HG03469 (cell line): ENCODE measurements at regions not wholly inside any gene's neighbourhood (a gene's known extent, or its start where the extent isn't known, plus 50 kb on each side); places are given as distances from the start of the nearest gene placed in this dataset.
A peak's percentile ranks its signal among the peaks of the same experiment; 100 is the strongest.

Experiments used
- ATAC-seq: cut with Tn5 transposase; IDR thresholded peaks from one replicate; pipeline ENCODE4 v1.9.1; 2021; ENCODE audit warnings: mild to moderate bottlenecking, moderate library complexity, moderate number of reproducible peaks; ENCODE audit not compliant: unreplicated experiment

DNA sequence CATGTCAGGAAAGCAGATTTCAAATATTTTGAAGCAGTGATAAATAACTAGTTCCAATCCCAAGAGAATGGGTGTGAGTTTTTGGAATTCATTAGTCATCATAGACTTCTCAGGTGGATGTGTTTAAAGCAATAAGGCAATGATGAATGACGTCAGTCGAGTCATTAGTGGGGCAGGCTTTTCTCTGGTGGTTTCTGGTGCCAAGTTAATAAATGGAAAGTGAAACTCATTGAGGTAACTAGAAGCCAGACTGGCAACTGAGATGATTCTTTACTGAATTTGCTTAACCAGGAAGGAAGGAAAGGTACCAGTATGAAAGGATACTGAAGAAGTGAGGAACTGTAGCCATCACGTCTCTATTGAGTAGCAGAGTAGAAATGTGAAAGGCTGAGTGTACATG is 311.0 kb downstream of the GPAM start:
- peak; percentile 58 for ATAC-seq

DNA sequence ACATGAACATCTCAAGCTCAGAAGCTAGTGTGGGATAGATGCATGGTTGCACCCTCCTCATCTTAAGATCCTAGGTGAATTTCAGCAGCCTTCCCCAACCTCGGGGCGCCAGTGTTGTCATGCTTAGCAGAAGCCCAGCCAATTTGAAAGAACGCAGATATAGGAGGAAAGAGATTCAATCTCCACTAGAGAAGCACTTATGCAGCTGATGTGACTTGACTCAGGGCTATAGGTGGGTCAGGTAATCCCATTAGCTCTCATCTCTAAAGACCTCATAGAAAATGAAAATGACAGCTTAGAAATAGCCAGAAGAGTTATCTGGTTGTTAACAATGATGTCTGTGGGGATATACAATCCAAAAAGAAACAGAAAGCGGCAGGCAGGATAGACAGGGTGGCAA is 310.5 kb downstream of the GPAM start:
- no peak for ATAC-seq

DNA sequence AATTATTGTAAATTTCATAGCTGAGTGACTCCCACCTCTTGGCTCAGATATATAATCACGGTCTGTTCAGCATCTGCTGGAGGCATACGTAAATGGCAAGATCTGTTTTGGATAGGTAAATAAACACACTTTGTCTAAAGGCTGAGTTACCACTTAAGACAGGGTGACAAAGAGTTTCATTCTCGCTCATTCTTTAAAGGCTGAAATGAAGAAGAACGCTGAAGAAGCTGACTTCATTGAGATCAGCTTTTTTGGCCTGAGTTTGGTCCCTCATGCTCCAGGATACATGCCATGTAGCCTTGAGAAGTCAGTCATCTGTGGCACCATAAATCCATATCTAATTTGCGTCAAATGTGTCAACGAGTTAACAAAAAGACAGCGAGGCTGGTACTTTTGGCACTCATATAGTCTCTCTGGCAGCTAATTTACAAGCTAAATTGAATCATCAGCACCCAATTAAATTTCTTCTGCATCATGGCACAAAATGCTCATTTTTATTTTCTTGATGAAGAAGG is 309.9 kb downstream of the GPAM start:
- ATAC-seq = no peak

DNA sequence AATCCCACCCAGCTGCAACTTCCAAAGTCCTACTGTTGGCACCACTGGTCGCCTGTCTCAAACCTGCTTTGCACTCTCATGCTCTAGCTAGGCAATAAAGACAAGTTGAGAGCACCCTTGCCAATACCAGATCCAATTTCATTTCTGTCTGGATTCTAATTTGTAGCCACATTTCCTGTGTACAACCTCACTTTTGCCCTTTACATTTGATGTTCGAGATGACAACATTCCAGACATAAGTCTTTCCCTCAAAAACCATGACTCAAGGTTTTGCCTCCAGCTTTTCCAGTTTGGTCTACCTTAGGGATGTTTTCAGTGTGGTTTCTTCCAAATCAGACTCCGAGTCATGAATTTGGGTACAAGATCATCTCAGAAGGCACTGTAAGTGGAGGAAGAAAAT is 309.0 kb downstream of the GPAM start:
- ATAC-seq = no peak

DNA sequence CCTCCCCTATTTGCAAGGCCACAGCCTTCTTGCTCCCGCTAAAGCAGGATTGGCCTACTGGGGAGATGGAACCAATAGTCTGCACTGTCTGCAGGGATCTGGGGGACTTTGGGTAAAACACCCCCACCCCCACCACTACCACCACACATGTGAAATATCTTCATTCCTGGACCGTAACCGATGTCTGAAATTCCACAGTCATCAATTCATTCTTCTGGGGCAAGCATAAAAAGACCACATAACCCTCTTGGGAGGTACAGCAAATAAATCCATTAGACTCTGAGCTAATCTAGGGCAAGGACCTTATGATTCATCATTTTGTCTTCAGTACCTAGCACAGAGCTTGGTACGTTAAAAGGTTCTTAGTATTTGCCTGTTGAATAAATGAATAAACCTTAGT is 307.8 kb downstream of the GPAM start:
- no peak for ATAC-seq

DNA sequence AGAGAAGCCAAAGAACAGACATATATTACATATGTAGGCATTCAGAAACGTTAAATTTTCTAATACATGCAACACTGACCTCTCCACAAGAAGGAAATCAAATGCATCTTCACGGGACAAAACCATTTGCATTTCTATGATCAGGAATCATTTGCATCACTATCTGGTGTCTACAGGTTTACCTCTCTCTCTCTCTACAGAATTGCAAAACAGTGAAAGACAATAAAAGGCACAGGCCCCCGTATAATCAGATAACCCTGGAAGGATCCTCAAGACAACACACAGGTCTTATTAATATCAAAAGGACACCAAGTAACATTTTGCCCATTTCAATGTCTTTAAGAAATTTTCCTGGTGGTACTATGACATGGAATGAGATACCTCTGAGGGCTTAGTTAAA is 306.3 kb downstream of the GPAM start:
- ATAC-seq = no peak

DNA sequence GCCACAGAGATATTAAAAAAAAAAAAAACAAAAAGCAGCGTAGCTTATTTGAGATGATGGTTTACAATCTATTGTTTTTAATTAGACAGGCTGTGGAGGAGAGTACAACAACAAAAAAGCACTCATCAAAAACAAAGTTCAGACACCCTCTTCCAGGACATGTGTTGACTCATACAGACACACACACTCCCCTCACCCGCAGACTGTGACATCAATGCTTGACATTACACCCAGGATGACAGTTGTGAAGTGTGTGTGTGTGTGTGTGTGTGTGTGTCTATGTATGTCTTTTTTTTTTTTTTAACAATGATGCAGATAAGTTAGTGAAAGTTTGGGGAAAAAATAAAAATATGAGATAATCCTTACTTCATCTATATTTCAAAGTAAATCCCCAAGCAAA is 303.6 kb downstream of the GPAM start:
- no peak for ATAC-seq

DNA sequence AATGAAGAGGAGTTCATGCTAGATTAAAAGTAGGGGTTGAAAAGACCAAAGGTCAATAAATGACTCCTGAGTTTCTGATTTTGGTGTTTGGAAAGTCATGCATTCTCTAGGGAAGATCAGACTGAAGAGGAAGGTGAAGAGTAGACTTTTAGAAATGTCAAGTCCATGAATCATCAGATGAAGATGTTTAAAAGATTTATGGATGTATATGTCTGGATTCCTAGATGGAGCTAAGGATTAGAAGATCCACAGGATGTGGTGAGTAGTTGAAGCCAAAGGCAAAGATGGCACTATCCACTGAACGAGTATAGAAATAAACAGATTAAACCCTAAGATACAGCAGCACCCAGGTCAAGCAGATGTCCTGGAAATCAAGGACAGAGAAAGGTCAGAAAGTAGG is 298.5 kb downstream of the GPAM start:
- no peak for ATAC-seq

DNA sequence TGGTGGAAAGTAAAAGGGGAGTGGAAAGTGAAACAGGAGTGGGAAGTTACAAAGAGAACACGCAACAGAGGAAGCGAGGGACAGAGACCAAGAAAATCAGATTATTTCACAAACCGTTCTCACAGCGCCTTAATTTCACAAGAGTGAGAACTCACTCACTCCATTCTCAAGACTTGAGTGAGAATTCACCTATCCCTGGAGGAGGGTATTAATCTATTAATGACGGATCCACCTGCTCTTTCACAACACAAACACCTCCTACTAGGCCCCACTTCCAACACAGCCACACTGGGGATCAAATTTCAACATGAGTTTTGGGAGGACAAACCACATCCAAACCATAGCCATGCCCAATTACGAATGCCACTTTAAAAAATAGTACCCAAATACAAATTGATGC is 297.6 kb downstream of the GPAM start:
- no peak for ATAC-seq

DNA sequence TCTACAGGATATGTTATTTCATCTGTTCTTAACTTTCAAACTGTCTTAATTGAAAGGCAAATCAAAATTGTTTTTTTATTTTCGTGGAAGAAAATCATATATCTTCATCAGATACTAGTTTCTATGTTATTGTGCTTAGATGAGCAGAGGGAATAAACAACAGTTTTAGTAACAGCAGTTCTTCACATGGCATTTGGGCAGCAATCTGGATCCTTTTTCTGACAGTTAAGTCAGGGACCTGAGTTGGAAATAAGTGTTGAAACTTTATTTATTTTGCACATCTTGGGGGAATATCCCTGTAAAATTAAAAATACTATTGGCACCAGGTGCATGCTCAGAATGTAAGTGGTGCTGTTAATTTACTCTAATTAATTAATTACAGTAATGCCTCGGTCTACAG is 296.3 kb downstream of the GPAM start:
- ATAC-seq = no peak

DNA sequence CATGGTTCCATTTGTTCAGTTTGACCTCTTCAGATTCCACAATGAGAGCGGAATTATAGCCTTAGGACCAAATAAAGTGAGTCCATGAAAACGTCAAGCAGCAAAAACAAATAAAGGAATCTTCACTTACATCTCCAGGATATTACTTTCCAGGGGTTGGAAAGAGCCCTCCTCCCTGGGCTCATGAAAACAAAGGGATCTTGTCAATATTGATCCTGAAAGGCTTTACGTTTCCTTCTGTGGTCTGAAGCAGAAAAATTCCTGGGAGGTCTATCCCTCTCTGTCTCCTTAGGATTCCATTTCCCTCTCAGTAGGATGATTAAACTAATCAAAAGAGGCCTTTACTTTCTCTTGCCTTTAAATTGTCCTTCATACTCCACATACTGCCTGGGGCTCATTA is 293.5 kb downstream of the GPAM start:
- ATAC-seq = no peak

DNA sequence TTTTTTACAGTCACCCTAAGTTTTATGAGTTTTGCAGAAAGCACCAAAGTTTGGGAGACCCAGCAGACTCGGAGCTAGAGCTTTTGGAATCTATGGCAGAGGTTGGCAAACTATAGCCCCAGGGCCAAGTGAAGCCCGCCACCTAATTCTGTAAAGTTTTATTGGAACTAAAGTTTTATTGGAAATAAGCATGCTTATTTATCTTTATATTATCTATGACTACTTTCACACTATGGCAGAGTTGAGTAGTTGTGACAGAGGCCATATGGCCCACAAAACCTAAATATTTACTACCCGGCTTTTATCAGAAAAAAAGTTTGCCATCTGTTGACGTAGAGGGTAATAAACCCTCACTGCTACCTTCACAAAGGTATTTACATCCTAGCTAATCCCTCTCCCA is 267.6 kb downstream of the GPAM start:
- ATAC-seq = no peak

DNA sequence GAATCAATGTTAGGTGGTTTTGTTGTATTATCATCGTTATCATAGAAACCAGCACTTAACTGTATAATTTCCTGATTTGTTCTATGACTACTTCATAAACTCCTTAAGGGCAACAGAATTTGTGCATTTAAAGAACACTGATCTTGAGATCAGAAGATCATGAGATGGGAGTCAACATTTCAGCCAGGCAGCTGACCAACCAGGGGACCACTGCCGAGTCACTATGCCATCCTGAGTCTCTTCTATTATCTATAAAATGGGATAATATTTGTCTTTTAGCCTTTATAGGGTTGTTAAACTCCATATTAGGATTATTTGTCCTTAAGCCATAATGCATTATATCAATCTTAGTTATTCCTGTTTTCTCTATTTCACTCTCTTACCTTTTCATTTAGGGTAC is 261.7 kb downstream of the GPAM start:
- no peak for ATAC-seq

DNA sequence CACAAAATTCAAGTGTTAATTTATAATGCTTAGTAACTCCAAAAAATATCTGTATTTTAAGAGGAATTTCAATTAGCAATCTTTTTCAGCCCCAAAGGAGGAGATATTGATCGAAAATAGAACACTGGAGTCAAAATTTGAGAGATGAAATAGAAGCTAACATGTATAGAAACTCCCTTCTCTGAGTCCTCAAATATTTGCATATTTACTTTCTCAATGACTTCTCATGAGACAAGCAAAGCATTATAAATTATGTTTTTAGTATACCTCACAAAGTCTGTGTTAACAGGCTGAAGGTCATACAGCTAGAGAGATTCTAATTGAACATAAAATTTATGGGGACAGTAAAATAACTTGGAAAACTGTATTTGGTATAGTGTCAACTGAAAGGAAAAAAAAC is 260.5 kb downstream of the GPAM start:
- ATAC-seq = no peak

DNA sequence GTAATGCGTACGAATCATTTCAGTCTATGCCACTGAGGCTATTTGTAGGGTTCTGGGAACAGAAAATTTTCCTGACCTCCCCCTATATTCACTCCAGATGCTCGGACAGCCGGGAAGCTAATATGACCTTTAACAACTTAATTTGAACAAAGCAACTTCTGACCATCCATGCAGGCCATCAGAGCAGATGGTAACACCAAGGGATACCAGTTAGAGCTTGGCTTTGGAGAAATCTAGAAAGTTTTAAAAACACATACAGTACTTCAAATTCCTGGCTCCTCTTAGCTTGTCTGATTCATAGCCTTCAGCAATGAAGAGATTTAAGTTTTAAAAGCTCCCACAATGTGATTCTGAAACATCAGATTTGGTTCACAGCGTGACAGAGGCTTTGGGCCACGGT is 257.3 kb downstream of the GPAM start:
- no peak for ATAC-seq

DNA sequence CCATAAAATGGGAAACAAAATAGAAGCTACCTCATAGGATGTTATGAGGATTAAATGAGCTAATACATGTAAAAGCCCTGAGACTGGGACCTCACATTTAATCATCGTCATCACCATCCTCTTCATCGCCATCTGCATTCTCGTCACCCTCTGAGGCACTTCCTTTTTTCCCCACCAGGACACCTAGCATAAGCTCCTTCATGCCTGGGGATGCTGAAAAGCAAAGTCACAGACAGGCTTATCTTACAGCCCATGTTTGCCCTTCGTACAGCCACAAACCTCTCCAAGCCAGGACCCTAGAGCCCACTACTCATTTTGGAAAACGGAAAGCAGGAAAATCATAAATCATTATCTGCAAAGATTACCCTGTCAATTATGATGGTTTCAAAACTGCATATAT is 249.6 kb downstream of the GPAM start:
- no peak for ATAC-seq

DNA sequence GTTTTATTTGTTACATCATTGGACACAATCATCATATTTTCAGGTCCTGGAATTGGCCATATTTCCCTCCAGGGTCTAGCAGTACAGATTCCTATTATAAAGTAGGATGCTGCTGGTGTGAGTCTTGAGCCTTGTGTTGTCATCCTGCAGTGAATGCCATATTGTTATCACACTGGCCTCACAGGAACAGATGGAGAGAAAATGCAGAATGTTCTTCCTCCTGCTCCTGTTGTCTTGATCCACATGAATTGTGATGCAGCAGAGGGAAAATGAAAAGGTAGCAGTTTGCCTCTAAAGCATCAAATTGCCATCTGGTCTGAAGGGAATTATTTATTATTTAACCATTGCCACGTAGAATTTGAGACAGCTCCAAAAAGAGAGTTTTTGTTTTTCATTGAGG is 248.6 kb downstream of the GPAM start:
- ATAC-seq = no peak

DNA sequence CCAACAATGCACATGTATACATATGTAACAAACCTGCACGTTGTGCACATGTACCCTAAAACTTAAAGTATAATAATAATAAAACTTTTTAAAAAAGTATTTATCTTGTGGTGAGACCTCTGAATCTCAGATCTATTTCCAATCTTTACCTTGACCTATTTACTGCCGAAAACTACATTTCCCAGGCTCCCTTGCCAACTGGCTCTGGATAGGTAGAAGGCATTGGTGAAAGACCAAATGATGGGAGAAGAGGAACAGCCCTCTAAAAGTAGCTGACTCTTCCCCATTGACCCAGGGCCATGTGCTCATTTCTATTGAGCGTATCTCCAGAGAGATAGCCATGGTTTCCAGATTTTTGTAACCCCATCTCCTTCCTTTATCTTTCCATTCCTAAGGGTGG is 247.4 kb downstream of the GPAM start:
- no peak for ATAC-seq

DNA sequence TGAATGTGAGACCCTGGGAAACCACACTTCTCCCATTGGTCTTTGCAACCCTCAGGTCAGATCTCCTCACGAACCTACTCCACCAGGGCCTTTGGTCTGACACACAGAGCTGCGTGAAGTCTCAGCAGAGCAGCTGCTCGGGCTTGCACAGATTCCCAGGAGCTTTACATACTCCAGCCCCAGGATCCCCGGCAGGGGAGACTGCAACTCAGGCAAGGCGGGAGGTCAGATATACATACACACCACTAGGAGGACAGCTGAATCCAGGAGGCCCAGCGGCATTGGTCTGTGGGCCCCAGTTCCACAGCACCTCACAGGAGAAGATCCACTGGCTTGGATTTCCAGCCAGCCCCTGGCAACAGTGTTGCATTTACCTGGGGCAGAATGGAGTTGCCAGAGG is 239.2 kb downstream of the GPAM start:
- no peak for ATAC-seq

DNA sequence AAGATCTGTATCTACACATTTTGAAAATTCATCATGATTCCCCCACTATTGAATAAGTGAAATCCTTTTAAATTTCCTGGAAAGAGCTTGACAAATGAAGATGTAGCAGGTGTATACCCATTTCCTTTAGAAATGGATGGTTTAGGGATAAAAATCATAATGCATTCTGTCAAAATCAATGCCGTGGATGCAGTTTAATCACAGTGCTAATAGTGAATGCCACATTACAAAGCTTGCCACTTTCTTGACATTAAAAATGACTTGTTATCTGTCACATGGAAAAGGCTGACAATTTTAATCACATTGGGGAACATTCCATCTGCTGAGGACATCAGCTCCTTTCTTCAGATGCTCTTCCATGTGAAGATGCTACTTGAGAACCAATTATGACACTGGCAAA is 229.6 kb downstream of the GPAM start:
- no peak for ATAC-seq

DNA sequence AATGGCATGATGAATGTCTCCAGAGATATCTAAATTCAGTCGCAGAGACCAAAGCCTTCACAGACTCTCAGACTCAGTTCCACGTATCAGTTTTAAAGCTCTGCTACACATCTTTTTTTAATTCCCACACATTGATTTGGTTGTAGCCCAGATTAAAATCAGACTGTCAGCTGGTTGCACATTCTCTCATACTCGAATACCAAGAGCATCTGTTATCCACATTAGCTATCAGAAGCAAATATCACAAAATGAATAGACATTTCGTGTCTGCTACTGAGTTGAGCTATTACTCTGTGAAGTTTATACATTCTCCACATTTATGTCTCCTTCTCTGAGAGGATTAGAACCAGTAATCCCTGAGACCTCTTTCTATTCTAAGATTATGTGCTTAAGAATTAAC is 229.2 kb downstream of the GPAM start:
- no peak for ATAC-seq

DNA sequence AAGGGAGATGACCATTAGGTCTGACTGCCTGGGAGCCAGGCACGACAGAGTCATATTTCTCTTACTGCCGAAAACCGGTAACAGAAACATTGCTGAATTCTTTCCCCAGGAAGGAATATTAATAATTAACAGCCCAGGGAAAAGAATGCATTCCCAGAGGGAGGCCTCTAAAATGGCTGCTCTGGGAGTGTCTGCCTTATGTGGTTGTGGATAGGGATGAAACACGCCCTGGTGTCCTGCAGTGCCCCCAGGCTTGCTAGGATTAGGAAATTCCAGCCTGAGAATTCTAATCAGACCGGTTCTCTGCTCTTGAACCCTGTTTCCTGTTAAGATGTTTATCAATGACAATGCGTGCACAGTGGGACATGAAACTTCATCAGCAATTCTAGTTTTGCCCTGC is 226.7 kb downstream of the GPAM start:
- ATAC-seq = no peak

DNA sequence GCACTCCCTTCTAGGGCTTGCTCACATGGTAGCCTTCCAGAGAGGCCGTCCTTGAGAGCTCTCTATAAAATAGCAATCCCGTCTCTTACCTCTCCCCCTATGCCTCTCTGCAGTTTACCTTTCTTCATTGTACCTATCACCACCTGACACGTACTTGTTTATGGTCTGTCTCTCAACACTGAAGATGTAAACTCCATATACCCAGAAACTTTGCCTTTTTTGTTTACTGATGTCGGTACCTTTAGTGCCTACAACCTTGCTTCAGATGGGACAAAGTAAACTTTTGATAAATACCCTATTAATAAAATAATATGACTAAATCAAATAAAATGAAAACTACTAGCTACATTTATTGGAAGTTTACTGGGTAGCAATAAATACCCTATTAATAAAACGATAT is 220.6 kb downstream of the GPAM start:
- no peak for ATAC-seq

DNA sequence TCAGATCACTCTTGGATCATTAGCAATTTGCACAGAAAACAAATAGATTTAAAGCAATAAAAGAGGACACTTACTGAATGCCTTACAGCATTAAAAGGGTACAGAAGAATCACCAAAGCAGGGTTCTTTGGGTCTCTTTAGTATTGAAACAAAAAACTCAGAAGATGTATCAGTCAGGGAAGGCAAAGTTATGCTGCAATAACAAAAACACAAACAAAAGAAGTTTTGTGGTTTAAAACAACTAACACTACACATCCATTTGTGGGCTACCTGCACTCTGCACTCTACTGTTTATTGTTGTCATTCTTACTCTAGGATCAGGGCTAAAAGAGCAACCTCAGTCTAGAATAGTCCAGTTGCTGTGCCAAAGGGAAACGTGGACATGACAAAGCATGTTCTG is 216.4 kb downstream of the GPAM start:
- ATAC-seq = no peak
